ENCODE measurements at regions not wholly inside any gene's neighbourhood (a gene's known extent, or its start where the extent isn't known, plus 50 kb on each side); places are given as distances from the start of the nearest gene placed in this dataset.

DNA sequence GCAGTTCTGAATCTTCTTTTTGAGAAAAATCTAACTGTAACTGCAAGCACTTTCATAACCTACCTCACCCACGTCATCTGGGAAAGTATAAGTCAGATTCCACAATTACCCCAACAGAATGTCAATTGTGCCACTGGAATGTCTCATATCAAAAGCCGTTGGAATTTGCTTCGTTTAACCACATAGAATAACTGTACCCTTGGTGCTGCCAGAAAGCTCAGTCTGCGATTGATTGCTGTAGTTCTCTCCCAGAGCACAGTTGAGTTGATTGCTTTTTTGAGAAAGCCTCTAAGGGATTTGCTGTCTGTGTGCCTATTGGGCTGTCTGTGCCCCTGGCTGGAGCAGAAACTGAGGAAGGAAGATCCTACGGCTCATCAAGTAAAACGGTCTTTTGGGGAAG is 583.6 kb downstream of the TMEM38B start:
- intact Hi-C loops (cut with micrococcal nuclease) = no loop called here
- peaks cover 2% of the 10 kb centered on the region for H3K9me3 ChIP-seq (replicated peaks; ENCODE audit: control insufficient read depth, insufficient read depth, low read length)
- no peaks in the 10 kb centered on the region for H3K4me1 ChIP-seq (ENCODE audit: control insufficient read depth, extremely low read depth, insufficient read depth, low read length)
- no peaks in the 10 kb centered on the region for H3K27me3 ChIP-seq (ENCODE audit: control insufficient read depth in 2 of 2, insufficient read depth in 2 of 2, low read length in 2 of 2)
- H3K36me3 ChIP-seq (ENCODE audit: control insufficient read depth in 2 of 2, extremely low read depth in 1 of 2, insufficient read depth in 2 of 2, low read length in 2 of 2) = no peaks in the 10 kb centered on the region
- no peaks in the 10 kb centered on the region for H3K79me2 ChIP-seq (ENCODE audit: control insufficient read depth, insufficient read depth, low read length)
- dilution Hi-C loops (cut with MboI; ENCODE audit: extremely low pct_ligation_motif_present, low sequenced_read_pairs) = no loop called here
- FAIRE-seq = no peak
- TF ChIP-seq, protein P1, sequence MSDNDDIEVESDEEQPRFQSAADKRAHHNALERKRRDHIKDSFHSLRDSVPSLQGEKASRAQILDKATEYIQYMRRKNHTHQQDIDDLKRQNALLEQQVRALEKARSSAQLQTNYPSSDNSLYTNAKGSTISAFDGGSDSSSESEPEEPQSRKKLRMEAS (IDR thresholded peaks at IDR 0.05; ENCODE audit: insufficient read depth, insufficient read length) = no peak
- TF ChIP-seq GATA2 (IDR thresholded peaks at IDR 0.05; ENCODE audit: insufficient read depth, insufficient read length, low read depth, low read length) = no peak
- no peak overlapping the region for H3K27ac ChIP-seq (ENCODE audit: insufficient read depth, low read depth, low read length)
- no peak overlapping the region for H3K4me3 ChIP-seq (replicated peaks in 1 of 3; ENCODE audit: insufficient read depth in 1 of 3, low read depth in 1 of 3, low read length in 3 of 3)
- POLR2A ChIA-PET = no interaction called here
- no TSS peak for BruUV-seq (replicated peaks)
- no peak overlapping the region for H3K9ac ChIP-seq (replicated peaks; ENCODE audit: extremely low read depth, insufficient read depth, low read length)
- DNase-seq (ENCODE audit: low read depth, low spot score) = no peak
- CTCF ChIA-PET = no interaction called here
- H3K9me1 ChIP-seq (replicated peaks; ENCODE audit: control insufficient read depth, extremely low read depth, insufficient read depth, low read length) = no peaks in the 10 kb centered on the region
- H4K20me1 ChIP-seq (replicated peaks; ENCODE audit: control insufficient read depth, extremely low read depth, insufficient read depth, low read length) = no peaks in the 10 kb centered on the region
- H2AFZ ChIP-seq (ENCODE audit: low read depth, low read length) = no peak overlapping the region
- H3K4me2 ChIP-seq (ENCODE audit: insufficient read depth, low read length) = no peak overlapping the region

DNA sequence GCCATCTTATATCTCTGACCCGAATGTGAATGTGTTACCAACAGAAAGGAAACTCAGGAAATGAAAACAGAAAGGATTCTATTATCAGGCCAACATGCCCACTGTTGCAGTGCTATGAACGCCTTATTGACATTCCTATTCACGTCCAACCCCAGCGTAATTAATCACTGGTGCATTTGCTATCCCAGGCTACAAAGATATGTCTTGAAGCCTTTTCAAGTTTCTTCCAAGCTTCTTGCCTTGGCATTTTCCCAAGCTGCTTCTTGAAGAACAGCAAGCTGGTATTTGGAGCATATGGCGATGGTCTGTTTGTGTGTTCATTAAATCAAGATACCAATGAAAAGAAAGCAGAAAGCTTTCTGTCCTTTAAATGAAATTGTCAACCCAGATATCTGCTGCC is 579.2 kb upstream of the ZNF462 start:
- Histone ChIP-seq H2AFZ (ENCODE audit: low read depth, low read length) (no peak overlapping the region), H3K27ac (ENCODE audit: insufficient read depth, low read depth, low read length) (no peak overlapping the region), H3K9me1 (replicated peaks; ENCODE audit: control insufficient read depth, extremely low read depth, insufficient read depth, low read length) (no peaks in the 10 kb centered on the region), H3K9ac (replicated peaks; ENCODE audit: extremely low read depth, insufficient read depth, low read length) (no peak overlapping the region), H3K4me2 (ENCODE audit: insufficient read depth, low read length) (no peak overlapping the region), H3K36me3 (ENCODE audit: control insufficient read depth in 2 of 2, extremely low read depth in 1 of 2, insufficient read depth in 2 of 2, low read length in 2 of 2) (no peaks in the 10 kb centered on the region), H3K9me3 (replicated peaks; ENCODE audit: control insufficient read depth, insufficient read depth, low read length) (peaks cover 2% of the 10 kb centered on the region), H3K4me3 (replicated peaks in 1 of 3; ENCODE audit: insufficient read depth in 1 of 3, low read depth in 1 of 3, low read length in 3 of 3) (no peak overlapping the region), H4K20me1 (replicated peaks; ENCODE audit: control insufficient read depth, extremely low read depth, insufficient read depth, low read length) (no peaks in the 10 kb centered on the region), H3K27me3 (ENCODE audit: control insufficient read depth in 2 of 2, insufficient read depth in 2 of 2, low read length in 2 of 2) (no peaks in the 10 kb centered on the region), H3K4me1 (ENCODE audit: control insufficient read depth, extremely low read depth, insufficient read depth, low read length) (no peaks in the 10 kb centered on the region), H3K79me2 (ENCODE audit: control insufficient read depth, insufficient read depth, low read length) (no peaks in the 10 kb centered on the region)
- TF ChIP-seq GATA2 (IDR thresholded peaks at IDR 0.05; ENCODE audit: insufficient read depth, insufficient read length, low read depth, low read length) (no peak), EZH2 (IDR thresholded peaks at IDR 0.05; ENCODE audit: borderline replicate concordance, low read depth, low read length, severe bottlenecking) (no peak)
- TF ChIP-seq, protein P1 (IDR thresholded peaks at IDR 0.05; ENCODE audit: insufficient read depth, insufficient read length) = no peak
- intact Hi-C loops (cut with micrococcal nuclease) = no loop called here
- no TSS peak for BruUV-seq (replicated peaks)
- DNase-seq (ENCODE audit: low read depth, low spot score) (no peak), FAIRE-seq (no peak)
- ChIA-PET POLR2A (no interaction called here), CTCF (no interaction called here)
- dilution Hi-C loops (cut with MboI; ENCODE audit: extremely low pct_ligation_motif_present, low sequenced_read_pairs) = no loop called here
